Activated CD4-positive, alpha-beta T cell treated with anti-CD3 and anti-CD28 coated beads, Interleukin-2, amount 10 ng/mL, durations not matched to agents 24 days and 14 days (primary cell): ENCODE measurements at regions not wholly inside any gene's neighbourhood (a gene's known extent, or its start where the extent isn't known, plus 50 kb on each side); places are given as distances from the start of the nearest gene placed in this dataset.

Source experiments
- DNase-seq: peaks from one replicate; pipeline ENCODE4 v3.0.0; 2022
- H3K27ac Mint-ChIP-seq: one replicate; pipeline ENCODE4 v1.8.0; 2022; ENCODE audit warnings: mild to moderate bottlenecking, mixed read lengths
- H3K27me3 Mint-ChIP-seq: one replicate; pipeline ENCODE4 v1.8.0; 2022; ENCODE audit warnings: mixed read lengths
- H3K36me3 Mint-ChIP-seq: one replicate; pipeline ENCODE4 v1.8.0; 2022; ENCODE audit warnings: low read depth, mild to moderate bottlenecking, mixed read lengths
- H3K4me1 Mint-ChIP-seq: one replicate; pipeline ENCODE4 v1.8.0; 2021; ENCODE audit warnings: mixed read lengths
- H3K4me3 Mint-ChIP-seq: one replicate; pipeline ENCODE4 v1.8.0; 2022; ENCODE audit warnings: mild to moderate bottlenecking, moderate library complexity, mixed read lengths
- H3K9me3 Mint-ChIP-seq: one replicate; pipeline ENCODE4 v1.8.0; 2021; ENCODE audit warnings: mixed read lengths
- intact Hi-C: fragments of 100-400 bp; cut with micrococcal nuclease; formaldehyde crosslinking; loops from one replicate; pipeline ENCODE4 v1.15.1; 2023

DNA sequence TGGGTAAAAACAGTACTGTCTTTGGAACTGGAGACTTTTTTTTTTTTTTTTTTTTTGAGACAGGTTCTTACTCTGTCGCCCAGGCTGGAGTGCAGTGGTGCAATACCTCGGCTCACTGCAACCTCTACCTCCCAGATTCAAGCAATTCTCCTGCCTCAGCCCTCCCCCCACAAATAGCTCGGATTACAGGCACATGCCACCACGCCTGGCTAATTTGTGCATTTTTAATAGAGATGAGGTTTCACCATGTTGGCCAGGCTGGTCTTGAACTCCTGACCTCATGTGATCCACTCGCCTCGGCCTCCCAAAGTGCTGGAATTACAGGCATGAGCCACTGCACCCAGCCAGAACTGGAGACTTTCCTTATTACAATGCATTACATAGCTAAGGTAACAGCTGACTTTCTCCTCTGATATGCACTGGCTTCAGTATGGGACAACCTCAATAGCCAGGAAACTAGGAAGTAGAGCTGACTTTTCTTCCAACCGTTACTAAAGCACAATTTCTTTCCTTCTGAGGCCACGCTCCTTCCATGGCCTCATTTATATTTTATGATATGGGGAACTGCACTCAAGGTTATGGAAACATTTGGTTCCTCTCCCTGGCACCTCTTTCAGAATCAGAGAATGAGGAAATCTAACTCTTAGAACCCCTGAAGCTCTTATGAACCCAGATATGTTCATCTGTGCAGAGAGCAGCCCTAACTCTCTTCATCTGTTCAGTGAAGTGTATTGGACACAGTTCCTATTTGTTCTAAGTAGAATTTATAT is 53.5 kb upstream of the FAM9B start:
- H3K9me3 Mint-ChIP-seq: no peaks in the 10 kb centered on the region
- no peaks in the 10 kb centered on the region for H3K36me3 Mint-ChIP-seq
- no peaks in the 10 kb centered on the region for H3K27me3 Mint-ChIP-seq
- no peak overlapping the region for H3K27ac Mint-ChIP-seq
- no peaks in the 10 kb centered on the region for H3K4me1 Mint-ChIP-seq
- DNase-seq: no peak
- intact Hi-C loops: no loop called here
- no peak overlapping the region for H3K4me3 Mint-ChIP-seq

DNA sequence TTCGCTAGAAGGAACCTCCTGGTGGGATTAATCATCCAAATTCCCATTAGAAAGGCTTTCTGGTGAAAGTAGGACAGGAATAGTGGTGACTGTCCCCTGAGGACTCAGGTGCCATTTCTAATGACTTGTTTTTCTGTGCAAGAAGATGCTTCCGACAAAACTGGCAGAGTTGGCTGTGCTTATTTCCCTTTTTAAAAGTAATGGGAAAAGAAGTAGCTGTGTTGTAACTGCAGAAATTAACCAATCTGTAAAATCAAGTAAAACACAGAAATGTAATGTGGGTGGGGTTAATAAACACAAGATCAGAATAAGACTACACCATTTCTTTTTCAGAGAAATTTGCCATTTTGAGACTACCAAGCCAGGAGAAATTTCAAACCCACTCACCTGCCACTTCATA is 55.0 kb upstream of the FAM9B start:
- intact Hi-C loops: no loop called here
- H3K4me1 Mint-ChIP-seq: no peaks in the 10 kb centered on the region
- no peak overlapping the region for H3K4me3 Mint-ChIP-seq
- no peaks in the 10 kb centered on the region for H3K36me3 Mint-ChIP-seq
- no peak for DNase-seq
- H3K27ac Mint-ChIP-seq: no peak overlapping the region
- no peaks in the 10 kb centered on the region for H3K9me3 Mint-ChIP-seq
- H3K27me3 Mint-ChIP-seq: no peaks in the 10 kb centered on the region

DNA sequence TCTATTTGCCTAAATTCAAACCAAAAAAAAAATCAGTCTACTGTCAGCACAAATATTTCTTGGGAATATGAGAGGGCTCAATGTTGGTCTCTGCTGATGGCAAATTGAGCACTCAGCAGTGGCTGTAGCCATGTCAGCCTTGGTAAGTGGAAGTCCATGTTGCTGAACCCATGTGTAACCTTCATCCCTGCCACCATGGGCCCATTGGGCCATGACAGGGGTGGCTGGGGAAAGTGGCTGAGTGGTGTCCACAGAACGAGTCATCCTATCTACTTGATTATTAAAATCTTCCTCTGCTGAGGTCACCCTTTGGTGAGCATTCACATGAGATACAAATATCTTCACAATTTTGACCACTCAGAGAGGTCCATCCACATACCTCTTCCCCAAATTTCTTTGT is 56.8 kb upstream of the FAM9B start:
- Mint-ChIP-seq H3K36me3 (no peaks in the 10 kb centered on the region), H3K9me3 (no peaks in the 10 kb centered on the region), H3K4me3 (no peak overlapping the region), H3K4me1 (no peaks in the 10 kb centered on the region), H3K27ac (no peak overlapping the region), H3K27me3 (no peaks in the 10 kb centered on the region)
- DNase-seq: no peak
- intact Hi-C loops: no loop called here

DNA sequence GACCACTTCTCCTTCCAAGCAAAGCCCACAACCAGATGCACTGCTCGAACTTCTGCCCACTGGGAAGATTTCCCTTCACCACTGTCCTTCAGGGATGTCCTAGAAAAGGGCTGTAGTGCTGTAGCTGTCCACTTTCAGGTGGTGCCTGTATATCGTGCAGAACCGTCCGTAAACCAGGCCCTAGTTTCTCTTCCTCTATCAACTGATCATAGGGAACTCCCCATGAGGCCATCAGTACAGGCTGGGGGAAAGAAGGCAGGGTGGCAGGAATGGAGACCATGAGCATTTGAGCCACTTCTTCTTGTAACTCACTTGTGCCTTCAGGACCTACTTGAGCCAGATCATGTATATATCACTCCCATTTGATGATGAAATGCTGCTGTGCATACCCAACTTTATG is 57.3 kb upstream of the FAM9B start:
- H3K4me1 Mint-ChIP-seq: no peaks in the 10 kb centered on the region
- no peaks in the 10 kb centered on the region for H3K9me3 Mint-ChIP-seq
- no peak overlapping the region for H3K27ac Mint-ChIP-seq
- no peak for DNase-seq
- intact Hi-C loops: no loop called here
- no peaks in the 10 kb centered on the region for H3K36me3 Mint-ChIP-seq
- H3K4me3 Mint-ChIP-seq: no peak overlapping the region
- no peaks in the 10 kb centered on the region for H3K27me3 Mint-ChIP-seq

DNA sequence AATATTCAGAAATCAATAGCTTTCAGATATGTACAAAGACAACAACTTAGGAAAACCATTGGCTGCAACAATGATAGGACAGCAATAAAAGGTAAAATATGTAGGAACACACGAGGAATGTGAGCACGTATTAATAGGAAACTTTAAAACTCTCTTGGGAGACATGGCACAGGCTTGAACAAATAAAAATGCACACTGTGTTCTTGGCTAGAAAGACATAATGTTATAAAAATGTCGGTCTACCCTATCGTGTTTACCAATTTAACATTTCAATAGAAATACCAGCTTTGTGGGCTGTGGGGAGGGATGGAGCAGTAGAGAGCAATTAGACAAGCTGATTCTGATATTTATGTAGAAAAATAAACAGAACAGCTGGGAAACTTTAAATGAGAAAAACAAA is 69.0 kb upstream of the FAM9B start:
- Mint-ChIP-seq H3K27ac (no peak overlapping the region), H3K9me3 (no peaks in the 10 kb centered on the region), H3K4me1 (no peaks in the 10 kb centered on the region), H3K36me3 (no peaks in the 10 kb centered on the region), H3K4me3 (no peak overlapping the region), H3K27me3 (no peaks in the 10 kb centered on the region)
- intact Hi-C loops: no loop called here
- no peak for DNase-seq

DNA sequence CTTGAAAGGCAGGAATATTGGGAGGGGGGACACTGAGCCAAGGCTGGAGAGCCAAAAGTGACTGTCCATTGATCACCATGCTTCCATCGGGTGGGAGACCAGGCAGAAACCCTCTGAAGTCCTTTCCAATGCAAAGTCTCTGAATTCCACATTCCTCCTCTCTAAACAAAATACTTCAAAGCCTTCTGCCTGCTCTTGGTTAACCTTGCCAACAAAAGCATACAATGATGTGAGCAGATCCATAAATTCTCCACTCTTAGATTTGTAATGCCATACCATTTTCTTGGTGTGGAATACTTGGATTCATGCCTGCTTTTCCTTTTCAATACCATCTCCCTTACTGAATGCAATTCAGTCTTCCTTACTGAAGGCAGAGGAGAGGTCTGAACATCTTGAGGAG is 74.1 kb upstream of the FAM9B start:
- H3K9me3 Mint-ChIP-seq: no peaks in the 10 kb centered on the region
- no peak for DNase-seq
- H3K27me3 Mint-ChIP-seq: no peaks in the 10 kb centered on the region
- H3K4me1 Mint-ChIP-seq: peaks cover 7% of the 10 kb centered on the region
- intact Hi-C loops: no loop called here
- H3K4me3 Mint-ChIP-seq: no peak overlapping the region
- no peaks in the 10 kb centered on the region for H3K36me3 Mint-ChIP-seq
- no peak overlapping the region for H3K27ac Mint-ChIP-seq

DNA sequence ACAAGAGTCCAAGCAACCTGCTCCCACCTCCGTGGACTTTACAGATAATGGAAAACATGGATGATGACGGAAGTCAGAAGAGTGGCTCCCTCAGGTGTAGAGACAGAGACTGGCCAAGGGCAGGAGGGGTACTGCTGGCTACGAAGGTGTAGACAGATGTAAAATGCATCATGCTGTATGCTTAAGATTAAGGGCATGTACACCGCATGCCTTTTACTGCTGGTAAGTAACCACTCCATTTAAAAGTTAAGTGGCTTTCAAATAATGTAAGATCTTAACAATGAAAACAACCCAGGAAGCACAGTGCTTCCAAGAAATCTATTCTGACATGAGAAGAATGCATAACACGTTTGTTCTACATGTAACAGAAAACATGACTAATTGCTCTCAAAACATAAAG is 76.9 kb upstream of the FAM9B start:
- H3K4me3 Mint-ChIP-seq: no peak overlapping the region
- H3K27me3 Mint-ChIP-seq: no peaks in the 10 kb centered on the region
- H3K4me1 Mint-ChIP-seq: peaks cover 7% of the 10 kb centered on the region
- no peaks in the 10 kb centered on the region for H3K9me3 Mint-ChIP-seq
- H3K36me3 Mint-ChIP-seq: no peaks in the 10 kb centered on the region
- intact Hi-C loops: no loop called here
- no peak for DNase-seq
- H3K27ac Mint-ChIP-seq: no peak overlapping the region

DNA sequence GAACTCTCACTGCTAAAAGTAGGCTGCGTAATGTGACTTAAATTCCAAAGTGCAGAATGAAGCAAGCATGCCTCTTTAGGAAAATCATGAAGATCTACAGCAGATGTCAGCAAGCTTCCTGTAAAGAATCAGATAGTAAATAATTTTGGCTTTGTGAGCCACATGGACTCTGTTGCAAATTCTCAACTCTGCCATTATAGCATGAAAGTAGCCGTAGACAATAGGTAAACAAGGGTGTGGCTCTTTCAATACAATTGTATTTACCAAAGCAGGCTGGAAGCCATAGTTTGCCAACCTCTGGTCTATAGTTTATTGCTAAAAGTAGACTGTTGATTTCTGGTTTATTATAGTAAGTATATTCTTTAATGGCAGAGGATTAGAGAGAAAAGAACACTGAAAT is 80.3 kb upstream of the FAM9B start:
- Mint-ChIP-seq H3K36me3 (no peaks in the 10 kb centered on the region), H3K27ac (no peak overlapping the region), H3K9me3 (no peaks in the 10 kb centered on the region), H3K27me3 (no peaks in the 10 kb centered on the region), H3K4me1 (peaks cover 7% of the 10 kb centered on the region), H3K4me3 (no peak overlapping the region)
- intact Hi-C loops: no loop called here
- no peak for DNase-seq

DNA sequence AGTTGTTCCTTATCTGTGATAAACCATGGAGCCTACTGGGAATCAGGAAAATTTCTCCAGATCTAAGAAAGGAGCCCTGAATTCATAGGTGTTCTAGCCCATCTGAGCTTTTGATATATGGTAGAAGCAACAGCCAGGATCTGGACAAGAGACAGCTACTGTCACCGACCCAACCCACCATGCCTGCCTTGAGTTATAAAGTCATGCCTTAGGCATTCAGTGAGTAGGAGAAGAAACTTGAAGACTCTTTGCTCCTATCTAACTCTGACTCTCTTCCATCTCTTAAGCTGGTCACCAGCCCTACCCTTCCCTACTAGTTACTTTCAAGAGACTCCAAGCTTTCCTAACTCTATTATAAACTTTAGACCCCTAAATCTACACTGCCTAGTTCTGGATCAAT is 83.9 kb upstream of the FAM9B start:
- Mint-ChIP-seq H3K9me3 (no peaks in the 10 kb centered on the region), H3K27me3 (no peaks in the 10 kb centered on the region), H3K4me3 (no peak overlapping the region), H3K36me3 (peaks cover 1% of the 10 kb centered on the region), H3K27ac (no peak overlapping the region), H3K4me1 (no peaks in the 10 kb centered on the region)
- DNase-seq: no peak
- intact Hi-C loops: no loop called here

DNA sequence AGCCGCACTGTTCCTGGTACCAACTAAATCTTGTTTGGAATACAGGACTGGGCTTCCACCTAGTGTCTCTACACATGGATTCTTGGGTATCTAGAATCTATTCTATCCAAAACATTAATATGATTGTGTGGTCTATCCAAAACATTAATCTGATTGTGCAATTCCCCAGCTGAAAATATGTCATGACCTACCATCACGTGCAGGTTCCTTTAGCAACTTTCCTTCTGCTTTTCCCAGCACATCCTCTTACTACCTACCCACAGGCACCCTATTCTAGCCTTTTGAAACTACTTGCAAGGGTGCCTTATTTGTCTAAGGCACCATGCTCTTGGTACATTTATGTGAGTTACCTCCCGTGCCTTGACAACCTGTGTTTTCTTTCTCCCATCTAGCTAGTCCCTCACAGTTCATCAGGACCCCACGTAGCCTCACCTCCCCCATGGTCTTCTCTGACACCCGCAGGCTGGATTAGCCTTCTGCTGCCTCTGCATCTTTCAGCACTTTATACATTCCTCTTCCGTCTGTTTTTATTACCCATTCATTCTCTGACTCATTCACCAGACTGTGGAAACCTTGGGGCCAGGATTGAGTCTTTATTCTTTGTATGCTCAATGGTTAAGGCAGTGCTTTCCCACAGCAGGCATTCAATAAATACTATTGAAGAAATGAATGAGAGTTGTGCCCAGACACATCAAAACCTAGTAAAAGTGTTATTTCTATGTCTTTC is 88.8 kb upstream of the FAM9B start:
- H3K27ac Mint-ChIP-seq: no peak overlapping the region
- H3K4me1 Mint-ChIP-seq: no peaks in the 10 kb centered on the region
- no peaks in the 10 kb centered on the region for H3K27me3 Mint-ChIP-seq
- no peak for DNase-seq
- intact Hi-C loops: no loop called here
- no peak overlapping the region for H3K4me3 Mint-ChIP-seq
- H3K36me3 Mint-ChIP-seq: peaks cover 1% of the 10 kb centered on the region
- H3K9me3 Mint-ChIP-seq: no peaks in the 10 kb centered on the region

DNA sequence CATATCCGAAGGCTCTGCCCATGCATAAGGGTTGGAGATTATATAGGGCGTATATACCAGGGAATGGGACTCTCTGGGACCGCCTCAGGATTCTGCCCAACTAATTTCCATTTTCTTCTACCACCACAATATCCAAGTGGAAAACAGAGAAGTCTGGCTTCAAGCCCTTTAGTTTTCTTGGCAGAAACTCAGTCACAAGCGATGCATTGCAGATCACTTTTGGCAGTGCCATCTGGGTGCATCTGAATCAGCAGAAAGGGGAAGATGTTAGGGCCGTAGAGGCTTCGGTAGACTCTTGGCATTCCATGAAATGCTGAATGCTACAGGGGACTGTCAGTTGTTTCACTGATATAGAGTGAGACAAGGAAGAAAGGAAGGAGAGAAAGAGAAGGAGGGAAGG is 94.1 kb upstream of the FAM9B start:
- Mint-ChIP-seq H3K4me1 (peaks cover 6% of the 10 kb centered on the region), H3K36me3 (peaks cover 3% of the 10 kb centered on the region), H3K4me3 (no peak overlapping the region), H3K27me3 (no peaks in the 10 kb centered on the region), H3K27ac (no peak overlapping the region), H3K9me3 (peaks cover 4% of the 10 kb centered on the region)
- intact Hi-C loops: no loop called here
- DNase-seq: no peak

DNA sequence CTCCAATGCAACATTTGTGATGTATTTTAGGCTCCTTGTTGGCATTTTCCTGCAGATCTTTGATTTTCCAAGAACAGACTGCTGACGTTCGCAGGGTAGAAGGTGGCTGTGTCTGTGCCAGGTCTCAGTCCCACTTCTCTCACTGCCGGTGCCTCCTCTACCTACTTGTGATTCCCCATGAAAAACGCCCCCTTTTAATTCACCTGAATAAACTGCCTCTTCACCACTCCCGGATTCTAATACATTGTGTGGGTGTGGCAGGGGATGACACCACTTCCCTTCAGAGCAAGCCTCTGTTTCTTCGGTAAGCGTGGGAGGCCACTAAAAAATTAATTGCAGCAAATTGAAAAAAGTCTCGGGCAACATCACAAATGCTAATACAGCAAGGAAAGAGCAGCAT is 96.1 kb upstream of the FAM9B start:
- peaks cover 3% of the 10 kb centered on the region for H3K36me3 Mint-ChIP-seq
- intact Hi-C loops: no loop called here
- peaks cover 4% of the 10 kb centered on the region for H3K9me3 Mint-ChIP-seq
- no peaks in the 10 kb centered on the region for H3K27me3 Mint-ChIP-seq
- peaks cover 6% of the 10 kb centered on the region for H3K4me1 Mint-ChIP-seq
- H3K4me3 Mint-ChIP-seq: no peak overlapping the region
- no peak overlapping the region for H3K27ac Mint-ChIP-seq
- no peak for DNase-seq

DNA sequence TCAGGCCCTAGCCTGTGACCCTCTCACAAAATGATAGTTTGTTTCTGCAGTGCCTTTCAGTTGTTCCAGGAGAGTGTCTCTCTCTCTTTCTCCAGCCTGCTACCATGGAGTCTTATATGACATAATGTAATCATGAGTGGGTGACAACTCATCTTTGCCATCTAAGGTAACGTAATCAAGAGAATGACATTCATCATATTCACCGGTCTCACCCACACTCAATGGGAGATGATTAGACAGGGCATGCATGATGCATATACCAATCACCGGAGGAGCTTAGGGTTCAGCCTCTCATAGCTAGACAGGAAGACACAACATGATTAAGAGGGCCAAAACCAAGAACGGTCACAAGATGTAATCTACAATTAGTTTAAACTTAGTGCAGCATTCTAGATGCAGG is 97.1 kb upstream of the FAM9B start:
- Mint-ChIP-seq H3K4me1 (peaks cover 6% of the 10 kb centered on the region), H3K4me3 (no peak overlapping the region), H3K9me3 (peaks cover 4% of the 10 kb centered on the region), H3K27me3 (no peaks in the 10 kb centered on the region), H3K27ac (no peak overlapping the region), H3K36me3 (peaks cover 3% of the 10 kb centered on the region)
- intact Hi-C loops: no loop called here
- DNase-seq: no peak

DNA sequence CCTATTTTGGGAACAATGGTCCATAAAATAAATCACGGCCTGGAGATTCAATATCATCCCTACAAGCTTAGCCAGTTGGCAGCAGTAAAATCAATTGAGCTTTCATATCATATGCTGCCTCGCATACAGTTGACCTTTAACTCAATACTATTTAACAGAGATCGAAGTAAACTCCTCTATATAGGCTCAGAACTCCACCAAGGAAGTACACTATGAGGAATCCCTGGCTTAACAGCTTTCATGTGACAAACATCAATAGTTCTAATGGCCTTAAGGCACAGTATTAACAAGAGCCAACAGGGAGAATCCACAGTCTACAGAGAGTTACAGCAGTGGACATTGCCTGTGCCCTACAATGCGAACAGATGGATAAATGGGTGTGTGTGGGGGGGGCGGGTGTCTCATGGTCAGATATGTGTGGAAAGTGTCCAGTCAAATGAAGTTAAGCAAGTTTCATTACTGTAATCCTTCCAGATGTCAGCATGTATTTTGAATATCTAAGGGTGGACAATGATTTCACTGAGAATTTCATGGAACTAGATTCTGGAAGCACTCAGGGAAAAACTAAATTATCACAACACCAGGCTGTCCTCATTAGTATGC is 98.2 kb upstream of the FAM9B start:
- Mint-ChIP-seq H3K9me3 (peaks cover 4% of the 10 kb centered on the region), H3K4me3 (no peak overlapping the region), H3K27me3 (no peaks in the 10 kb centered on the region), H3K4me1 (peaks cover 6% of the 10 kb centered on the region), H3K27ac (no peak overlapping the region), H3K36me3 (peaks cover 3% of the 10 kb centered on the region)
- no peak for DNase-seq
- intact Hi-C loops: no loop called here
